ENCODE measurements at regions not wholly inside any gene's neighbourhood (a gene's known extent, or its start where the extent isn't known, plus 50 kb on each side); places are given as distances from the start of the nearest gene placed in this dataset.

GRCh38 chr11:122033193-122033592, 82.8 kb downstream of the BLID start:
- TF ChIP-seq, protein P1, sequence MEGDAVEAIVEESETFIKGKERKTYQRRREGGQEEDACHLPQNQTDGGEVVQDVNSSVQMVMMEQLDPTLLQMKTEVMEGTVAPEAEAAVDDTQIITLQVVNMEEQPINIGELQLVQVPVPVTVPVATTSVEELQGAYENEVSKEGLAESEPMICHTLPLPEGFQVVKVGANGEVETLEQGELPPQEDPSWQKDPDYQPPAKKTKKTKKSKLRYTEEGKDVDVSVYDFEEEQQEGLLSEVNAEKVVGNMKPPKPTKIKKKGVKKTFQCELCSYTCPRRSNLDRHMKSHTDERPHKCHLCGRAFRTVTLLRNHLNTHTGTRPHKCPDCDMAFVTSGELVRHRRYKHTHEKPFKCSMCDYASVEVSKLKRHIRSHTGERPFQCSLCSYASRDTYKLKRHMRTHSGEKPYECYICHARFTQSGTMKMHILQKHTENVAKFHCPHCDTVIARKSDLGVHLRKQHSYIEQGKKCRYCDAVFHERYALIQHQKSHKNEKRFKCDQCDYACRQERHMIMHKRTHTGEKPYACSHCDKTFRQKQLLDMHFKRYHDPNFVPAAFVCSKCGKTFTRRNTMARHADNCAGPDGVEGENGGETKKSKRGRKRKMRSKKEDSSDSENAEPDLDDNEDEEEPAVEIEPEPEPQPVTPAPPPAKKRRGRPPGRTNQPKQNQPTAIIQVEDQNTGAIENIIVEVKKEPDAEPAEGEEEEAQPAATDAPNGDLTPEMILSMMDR (conservative IDR thresholded peaks at IDR 0.05): no peak
- TF ChIP-seq ZFX (IDR thresholded peaks at IDR 0.05): no peak

Measured in C4-2B (cell line).